ENCODE measurements at regions not wholly inside any gene's neighbourhood (a gene's known extent, or its start where the extent isn't known, plus 50 kb on each side); places are given as distances from the start of the nearest gene placed in this dataset.

DNA sequence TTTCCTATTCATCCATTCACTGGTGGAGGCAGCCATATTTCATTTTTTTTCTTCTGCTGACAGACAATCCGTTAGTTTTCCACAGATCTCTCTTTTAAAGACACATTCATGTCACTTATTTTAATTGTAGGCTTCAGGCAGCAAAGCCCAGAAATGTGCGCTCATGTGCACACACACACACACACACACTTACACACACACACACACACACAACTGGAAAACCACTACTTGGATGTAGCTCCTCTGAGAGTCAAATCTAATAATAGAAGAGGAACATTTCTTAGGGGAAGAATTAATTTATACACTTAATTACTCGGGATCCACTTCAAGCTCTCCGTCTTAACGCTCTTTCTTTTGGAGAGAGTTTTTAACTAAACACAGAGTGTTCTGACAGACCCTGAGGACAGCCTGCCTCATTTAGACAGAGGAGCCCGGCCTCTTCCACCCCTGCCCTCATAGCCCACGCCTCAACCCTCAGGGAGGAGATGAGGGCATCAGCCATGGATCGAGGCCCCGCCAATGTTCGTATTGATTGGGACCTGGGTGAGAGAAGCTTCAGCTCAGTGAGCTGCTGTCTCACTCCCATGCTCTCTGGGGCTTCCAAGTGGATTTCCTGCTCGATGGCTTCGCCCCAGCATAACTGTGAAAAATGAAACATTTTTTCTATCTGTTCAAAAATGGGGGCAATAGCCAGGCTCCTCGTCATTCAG is 261.4 kb upstream of the SKOR2 start:
- no peaks in the 10 kb centered on the region for H3K36me3 Mint-ChIP-seq
- H3K27ac ChIP-seq (ENCODE audit: low read depth, low read length), result no peak overlapping the region
- no peaks in the 10 kb centered on the region for H3K27me3 ChIP-seq (ENCODE audit: insufficient read depth, low read length, poor library complexity, severe bottlenecking)
- no peak overlapping the region for H3K27ac Mint-ChIP-seq
- no peak overlapping the region for H3K4me3 ChIP-seq (ENCODE audit: low read length)
- no peak for DNase-seq
- no peak overlapping the region for H3K4me3 Mint-ChIP-seq
- ChIA-PET POLR2A (no interaction called here), CTCF (no interaction called here)
- peaks cover 3 to 5% of the 10 kb centered on the region in 2 donors for H3K27me3 Mint-ChIP-seq
- H3K9me3 Mint-ChIP-seq, result peaks cover 0 to 2% (median 0%) of the 10 kb centered on the region in 5 donors
- H3K9me3 ChIP-seq (ENCODE audit: low read length), result no peaks in the 10 kb centered on the region
- no peaks in the 10 kb centered on the region for H3K36me3 ChIP-seq (ENCODE audit: insufficient read depth, low read length)
- no peaks in the 10 kb centered on the region for H3K4me1 Mint-ChIP-seq
- no peaks in the 10 kb centered on the region for H3K4me1 ChIP-seq (ENCODE audit: insufficient read depth, low read length)

DNA sequence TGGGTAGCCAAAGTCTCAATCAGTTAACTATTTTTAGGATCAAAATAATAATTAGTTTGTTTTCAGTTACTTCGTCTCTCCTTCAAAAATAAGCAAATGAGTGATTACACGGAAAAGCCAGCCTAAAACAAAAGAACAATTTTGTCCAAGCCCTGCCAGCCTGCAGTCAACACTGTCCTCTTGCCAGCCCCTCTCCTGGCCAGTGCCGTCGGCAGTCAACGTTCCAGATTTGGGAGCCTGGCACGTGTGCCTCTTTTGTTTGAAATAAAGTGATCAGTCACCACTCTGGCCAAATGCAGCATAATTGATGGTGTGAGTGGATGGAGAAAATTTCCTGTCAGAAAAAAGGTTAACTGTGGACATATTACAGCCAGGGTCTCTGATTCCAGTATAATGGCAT is 260.6 kb upstream of the SKOR2 start:
- H3K4me1 ChIP-seq (ENCODE audit: insufficient read depth, low read length), result no peaks in the 10 kb centered on the region
- Mint-ChIP-seq H3K9me3 (peaks cover 0 to 2% (median 0%) of the 10 kb centered on the region in 5 donors), H3K27ac (no peak overlapping the region), H3K27me3 (peaks cover 3 to 5% of the 10 kb centered on the region in 2 donors), H3K4me1 (no peaks in the 10 kb centered on the region), H3K4me3 (no peak overlapping the region), H3K36me3 (no peaks in the 10 kb centered on the region)
- no peak overlapping the region for H3K4me3 ChIP-seq (ENCODE audit: low read length)
- CTCF ChIA-PET, result interaction anchor here (1.2 kb wide), 1 partner anchor 9 kb away, joined by 3 read pairs; no protein-coding TSS in a partner anchor
- no peak overlapping the region for H3K27ac ChIP-seq (ENCODE audit: low read depth, low read length)
- H3K9me3 ChIP-seq (ENCODE audit: low read length), result no peaks in the 10 kb centered on the region
- POLR2A ChIA-PET, result no interaction called here
- no peaks in the 10 kb centered on the region for H3K36me3 ChIP-seq (ENCODE audit: insufficient read depth, low read length)
- H3K27me3 ChIP-seq (ENCODE audit: insufficient read depth, low read length, poor library complexity, severe bottlenecking), result no peaks in the 10 kb centered on the region
- no peak for DNase-seq

DNA sequence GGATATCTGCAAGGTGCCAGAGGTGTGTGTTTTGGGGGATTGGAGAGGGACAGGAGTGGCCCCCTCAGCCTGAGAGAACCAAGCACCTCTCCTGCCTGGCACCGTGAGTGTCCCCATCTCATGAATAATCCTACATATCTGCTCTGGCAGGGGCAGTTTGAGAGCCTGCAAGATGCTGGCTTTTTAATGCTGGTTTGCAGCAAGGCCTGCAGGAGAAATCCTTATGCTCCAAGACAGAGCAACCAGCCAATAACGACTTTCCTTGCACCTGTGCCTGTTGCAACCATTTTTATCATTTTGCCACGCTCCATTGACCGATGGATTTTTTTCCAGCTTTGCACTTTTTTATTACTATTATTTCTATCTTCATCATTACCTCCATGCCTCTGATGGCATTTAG is 259.4 kb upstream of the SKOR2 start:
- DNase-seq, result no peak
- H3K36me3 Mint-ChIP-seq, result no peaks in the 10 kb centered on the region
- Histone ChIP-seq H3K36me3 (ENCODE audit: insufficient read depth, low read length) (no peaks in the 10 kb centered on the region), H3K27me3 (ENCODE audit: insufficient read depth, low read length, poor library complexity, severe bottlenecking) (no peaks in the 10 kb centered on the region), H3K4me3 (ENCODE audit: low read length) (no peak overlapping the region), H3K9me3 (ENCODE audit: low read length) (no peaks in the 10 kb centered on the region), H3K27ac (ENCODE audit: low read depth, low read length) (no peak overlapping the region), H3K4me1 (ENCODE audit: insufficient read depth, low read length) (no peaks in the 10 kb centered on the region)
- ChIA-PET CTCF (no interaction called here), POLR2A (no interaction called here)
- H3K27me3 Mint-ChIP-seq, result peaks cover 3 to 5% of the 10 kb centered on the region in 2 donors
- H3K9me3 Mint-ChIP-seq, result peaks cover 0 to 2% (median 0%) of the 10 kb centered on the region in 5 donors
- H3K27ac Mint-ChIP-seq, result no peak overlapping the region
- no peaks in the 10 kb centered on the region for H3K4me1 Mint-ChIP-seq
- no peak overlapping the region for H3K4me3 Mint-ChIP-seq

DNA sequence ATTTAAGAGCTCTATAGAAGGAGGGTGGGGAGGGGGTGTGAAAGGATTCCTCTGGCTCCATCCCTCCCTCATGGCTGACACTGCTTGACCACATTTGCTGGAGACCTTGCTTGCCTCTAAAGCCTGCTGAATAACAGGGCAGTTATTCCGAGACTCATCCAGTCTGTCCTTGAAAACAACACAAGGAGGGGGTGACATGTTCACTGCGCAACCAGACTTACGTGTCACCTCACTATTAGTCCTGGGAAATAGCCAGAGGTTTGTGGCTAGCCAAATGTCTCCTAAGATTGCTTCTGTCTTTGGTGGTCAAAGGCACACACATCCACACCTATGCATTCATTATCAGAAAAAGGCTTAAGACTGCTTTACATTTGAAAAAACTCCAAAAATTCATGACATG is 256.2 kb upstream of the SKOR2 start:
- no peaks in the 10 kb centered on the region for H3K36me3 ChIP-seq (ENCODE audit: insufficient read depth, low read length)
- no peak overlapping the region for H3K4me3 ChIP-seq (ENCODE audit: low read length)
- H3K27ac ChIP-seq (ENCODE audit: low read depth, low read length), result no peak overlapping the region
- no peak for DNase-seq
- Mint-ChIP-seq H3K27ac (peak overlapping the region in 1 of 8 donors; percentile 12), H3K4me1 (no peaks in the 10 kb centered on the region), H3K9me3 (no peaks in the 10 kb centered on the region), H3K27me3 (peaks cover 0 to 3% of the 10 kb centered on the region in 2 donors), H3K4me3 (no peak overlapping the region), H3K36me3 (no peaks in the 10 kb centered on the region)
- no peaks in the 10 kb centered on the region for H3K4me1 ChIP-seq (ENCODE audit: insufficient read depth, low read length)
- ChIA-PET POLR2A (no interaction called here), CTCF (no interaction called here)
- no peaks in the 10 kb centered on the region for H3K27me3 ChIP-seq (ENCODE audit: insufficient read depth, low read length, poor library complexity, severe bottlenecking)
- no peaks in the 10 kb centered on the region for H3K9me3 ChIP-seq (ENCODE audit: low read length)

DNA sequence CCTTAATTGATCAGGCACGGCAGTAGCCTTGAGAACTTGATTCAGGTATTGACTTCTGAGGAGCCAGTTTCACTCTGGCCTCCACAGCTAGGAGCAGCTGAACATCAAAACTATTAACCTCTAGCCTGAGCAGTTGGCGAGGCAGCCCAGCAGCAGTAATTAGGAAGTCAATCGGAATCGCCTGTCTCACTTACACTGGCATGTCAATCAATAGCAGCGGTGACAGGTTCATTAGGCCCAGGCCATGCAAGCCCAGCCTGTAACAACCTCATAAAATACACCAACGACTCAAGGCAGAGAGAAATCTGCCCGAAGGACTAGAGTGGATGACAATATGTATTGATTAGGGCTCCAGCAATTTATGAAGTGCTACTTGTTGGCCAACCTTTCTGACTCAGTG is 255.4 kb upstream of the SKOR2 start:
- Mint-ChIP-seq H3K27ac (no peak overlapping the region), H3K9me3 (no peaks in the 10 kb centered on the region), H3K4me3 (no peak overlapping the region), H3K36me3 (no peaks in the 10 kb centered on the region), H3K27me3 (peaks cover 0 to 5% of the 10 kb centered on the region in 2 donors), H3K4me1 (no peaks in the 10 kb centered on the region)
- no peaks in the 10 kb centered on the region for H3K36me3 ChIP-seq (ENCODE audit: insufficient read depth, low read length)
- CTCF ChIA-PET, result no interaction called here
- H3K9me3 ChIP-seq (ENCODE audit: low read length), result no peaks in the 10 kb centered on the region
- POLR2A ChIA-PET, result no interaction called here
- no peaks in the 10 kb centered on the region for H3K4me1 ChIP-seq (ENCODE audit: insufficient read depth, low read length)
- no peak for DNase-seq
- no peak overlapping the region for H3K4me3 ChIP-seq (ENCODE audit: low read length)
- no peak overlapping the region for H3K27ac ChIP-seq (ENCODE audit: low read depth, low read length)
- H3K27me3 ChIP-seq (ENCODE audit: insufficient read depth, low read length, poor library complexity, severe bottlenecking), result no peaks in the 10 kb centered on the region

DNA sequence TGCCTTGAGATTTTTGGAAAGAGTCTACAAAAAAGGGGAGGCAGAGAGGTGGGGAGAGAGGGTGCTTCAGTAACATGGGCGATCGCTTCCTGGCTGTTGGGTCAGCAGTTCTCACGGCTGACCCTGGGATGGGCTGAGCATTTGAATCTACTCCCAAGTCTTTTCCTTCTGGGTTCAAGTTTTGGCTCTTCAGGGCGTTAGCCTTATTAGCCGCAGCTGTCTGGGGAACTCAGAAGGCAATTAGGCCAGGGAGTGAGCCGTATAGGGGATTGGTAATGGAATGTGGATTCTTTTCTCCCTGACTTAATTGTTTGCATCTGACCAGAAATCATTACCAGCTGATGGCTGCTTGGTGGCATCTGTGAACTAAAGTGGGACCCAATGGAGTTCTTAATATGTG is 250.5 kb upstream of the SKOR2 start:
- Mint-ChIP-seq H3K9me3 (peaks cover 0 to 6% (median 0%) of the 10 kb centered on the region in 5 donors), H3K27me3 (peaks cover 9% of the 10 kb centered on the region in 2 donors), H3K27ac (no peak overlapping the region), H3K4me3 (no peak overlapping the region), H3K4me1 (no peaks in the 10 kb centered on the region), H3K36me3 (no peaks in the 10 kb centered on the region)
- Histone ChIP-seq H3K9me3 (ENCODE audit: low read length) (no peaks in the 10 kb centered on the region), H3K36me3 (ENCODE audit: insufficient read depth, low read length) (no peaks in the 10 kb centered on the region), H3K27me3 (ENCODE audit: insufficient read depth, low read length, poor library complexity, severe bottlenecking) (no peaks in the 10 kb centered on the region), H3K4me3 (ENCODE audit: low read length) (no peak overlapping the region), H3K4me1 (ENCODE audit: insufficient read depth, low read length) (no peaks in the 10 kb centered on the region), H3K27ac (ENCODE audit: low read depth, low read length) (no peak overlapping the region)
- POLR2A ChIA-PET, result no interaction called here
- DNase-seq, result no peak
- CTCF ChIA-PET, result no interaction called here

DNA sequence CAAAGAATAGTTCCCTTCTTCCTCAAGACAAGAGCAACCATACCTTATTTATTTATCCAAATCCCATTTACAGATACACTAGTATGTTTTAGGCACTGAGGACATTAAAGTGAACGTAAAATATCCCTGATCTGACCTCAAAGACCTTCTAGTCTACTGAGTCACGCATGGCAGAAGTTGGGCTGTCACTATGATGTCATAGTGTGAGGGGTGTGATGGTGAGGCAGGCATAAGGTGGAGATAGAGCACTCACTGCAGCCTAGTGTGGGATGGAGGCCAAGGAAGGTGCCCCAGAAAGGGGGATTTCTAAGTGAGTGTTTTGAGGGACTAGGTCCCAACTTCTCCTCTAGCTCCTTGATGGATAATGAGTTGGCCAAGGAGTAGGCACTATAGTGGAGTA is 249.5 kb upstream of the SKOR2 start:
- Mint-ChIP-seq H3K4me3 (no peak overlapping the region), H3K4me1 (no peaks in the 10 kb centered on the region)
- CTCF ChIA-PET, result no interaction called here

DNA sequence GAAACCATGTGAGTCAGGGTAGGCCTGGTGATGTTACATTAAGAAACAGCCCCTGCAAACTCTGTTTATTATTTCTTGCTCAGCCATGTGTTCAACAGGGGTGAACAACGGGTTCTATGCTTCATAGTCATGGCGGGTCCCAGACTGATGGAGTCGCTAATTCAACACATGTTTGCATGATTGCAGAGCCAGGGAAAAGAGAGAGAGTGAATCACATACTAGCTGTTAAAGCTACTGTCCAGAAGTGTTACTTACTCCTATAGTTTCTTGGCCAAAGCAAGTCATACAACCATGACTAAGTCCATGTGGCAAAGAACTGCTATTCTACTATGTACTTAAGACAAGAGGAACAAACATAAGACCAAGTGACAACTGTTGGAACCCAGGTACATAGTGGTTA is 241.2 kb upstream of the SKOR2 start:
- Mint-ChIP-seq H3K27me3 (peaks cover 2 to 10% of the 10 kb centered on the region in 2 donors), H3K4me1 (no peaks in the 10 kb centered on the region), H3K36me3 (no peaks in the 10 kb centered on the region), H3K9me3 (peaks cover 0 to 7% (median 0%) of the 10 kb centered on the region in 5 donors), H3K4me3 (no peak overlapping the region), H3K27ac (no peak overlapping the region)
- Histone ChIP-seq H3K4me1 (ENCODE audit: insufficient read depth, low read length) (no peaks in the 10 kb centered on the region), H3K36me3 (ENCODE audit: insufficient read depth, low read length) (no peaks in the 10 kb centered on the region), H3K27ac (ENCODE audit: low read depth, low read length) (no peak overlapping the region), H3K4me3 (ENCODE audit: low read length) (no peak overlapping the region), H3K27me3 (ENCODE audit: insufficient read depth, low read length, poor library complexity, severe bottlenecking) (no peaks in the 10 kb centered on the region), H3K9me3 (ENCODE audit: low read length) (no peaks in the 10 kb centered on the region)
- ChIA-PET CTCF (no interaction called here), POLR2A (no interaction called here)
- no peak for DNase-seq

More for the DNA sequence above, 249.5 kb upstream of the SKOR2 start:
- no peaks in the 10 kb centered on the region for H3K36me3 Mint-ChIP-seq
- Histone ChIP-seq H3K4me1 (ENCODE audit: insufficient read depth, low read length) (no peaks in the 10 kb centered on the region), H3K36me3 (ENCODE audit: insufficient read depth, low read length) (no peaks in the 10 kb centered on the region), H3K27me3 (ENCODE audit: insufficient read depth, low read length, poor library complexity, severe bottlenecking) (no peaks in the 10 kb centered on the region), H3K4me3 (ENCODE audit: low read length) (no peak overlapping the region), H3K27ac (ENCODE audit: low read depth, low read length) (no peak overlapping the region), H3K9me3 (ENCODE audit: low read length) (no peaks in the 10 kb centered on the region)
- peaks cover 0 to 6% (median 0%) of the 10 kb centered on the region in 5 donors for H3K9me3 Mint-ChIP-seq
- DNase-seq, result no peak
- H3K27me3 Mint-ChIP-seq, result peaks cover 9% of the 10 kb centered on the region in 2 donors
- POLR2A ChIA-PET, result no interaction called here
- no peak overlapping the region for H3K27ac Mint-ChIP-seq

Measured in CD8-positive, alpha-beta memory T cell (primary cell).